ENCODE measurements at regions not wholly inside any gene's neighbourhood (a gene's known extent, or its start where the extent isn't known, plus 50 kb on each side); places are given as distances from the start of the nearest gene placed in this dataset.

DNA sequence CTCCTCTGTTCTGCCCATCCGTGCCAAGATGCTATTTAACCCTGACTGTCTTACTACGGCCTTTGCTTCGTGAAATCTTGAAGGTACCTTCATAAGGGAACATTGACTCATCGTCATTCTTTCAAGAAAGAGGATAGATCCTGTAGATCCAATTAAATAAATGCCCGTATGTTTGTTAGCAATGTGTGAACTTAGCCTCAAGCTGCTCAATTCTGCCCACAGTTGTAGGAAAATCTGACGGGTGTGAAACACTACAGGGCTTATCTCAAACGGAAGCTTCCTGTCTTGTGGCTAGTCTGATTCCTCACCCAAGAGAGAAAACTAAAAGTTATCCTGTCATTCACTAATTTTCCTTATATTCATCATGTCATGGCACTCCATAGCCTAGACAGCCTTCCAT lies 168.0 kb upstream of the TBX3 start:
- TF ChIP-seq YY1 (IDR thresholded peaks at IDR 0.05) (no peak), TAF1 (conservative IDR thresholded peaks at IDR 0.05) (no peak), JUND (IDR thresholded peaks at IDR 0.05) (no peak), GABPA (IDR thresholded peaks at IDR 0.05 in 1 of 2, conservative IDR thresholded peaks at IDR 0.05 in 1 of 2) (no peak), EGR1 (IDR thresholded peaks at IDR 0.05; ENCODE audit: low read depth in 2 of 2) (no peak), RAD21 (IDR thresholded peaks at IDR 0.05) (no peak), SP1 (IDR thresholded peaks at IDR 0.05) (no peak), FOXA2 (IDR thresholded peaks at IDR 0.05) (no peak)
- TF ChIP-seq, protein P1, sequence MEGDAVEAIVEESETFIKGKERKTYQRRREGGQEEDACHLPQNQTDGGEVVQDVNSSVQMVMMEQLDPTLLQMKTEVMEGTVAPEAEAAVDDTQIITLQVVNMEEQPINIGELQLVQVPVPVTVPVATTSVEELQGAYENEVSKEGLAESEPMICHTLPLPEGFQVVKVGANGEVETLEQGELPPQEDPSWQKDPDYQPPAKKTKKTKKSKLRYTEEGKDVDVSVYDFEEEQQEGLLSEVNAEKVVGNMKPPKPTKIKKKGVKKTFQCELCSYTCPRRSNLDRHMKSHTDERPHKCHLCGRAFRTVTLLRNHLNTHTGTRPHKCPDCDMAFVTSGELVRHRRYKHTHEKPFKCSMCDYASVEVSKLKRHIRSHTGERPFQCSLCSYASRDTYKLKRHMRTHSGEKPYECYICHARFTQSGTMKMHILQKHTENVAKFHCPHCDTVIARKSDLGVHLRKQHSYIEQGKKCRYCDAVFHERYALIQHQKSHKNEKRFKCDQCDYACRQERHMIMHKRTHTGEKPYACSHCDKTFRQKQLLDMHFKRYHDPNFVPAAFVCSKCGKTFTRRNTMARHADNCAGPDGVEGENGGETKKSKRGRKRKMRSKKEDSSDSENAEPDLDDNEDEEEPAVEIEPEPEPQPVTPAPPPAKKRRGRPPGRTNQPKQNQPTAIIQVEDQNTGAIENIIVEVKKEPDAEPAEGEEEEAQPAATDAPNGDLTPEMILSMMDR (IDR thresholded peaks at IDR 0.05; ENCODE audit: low read depth, low read length, missing input control), result no peak
- TF ChIP-seq, protein P2, sequence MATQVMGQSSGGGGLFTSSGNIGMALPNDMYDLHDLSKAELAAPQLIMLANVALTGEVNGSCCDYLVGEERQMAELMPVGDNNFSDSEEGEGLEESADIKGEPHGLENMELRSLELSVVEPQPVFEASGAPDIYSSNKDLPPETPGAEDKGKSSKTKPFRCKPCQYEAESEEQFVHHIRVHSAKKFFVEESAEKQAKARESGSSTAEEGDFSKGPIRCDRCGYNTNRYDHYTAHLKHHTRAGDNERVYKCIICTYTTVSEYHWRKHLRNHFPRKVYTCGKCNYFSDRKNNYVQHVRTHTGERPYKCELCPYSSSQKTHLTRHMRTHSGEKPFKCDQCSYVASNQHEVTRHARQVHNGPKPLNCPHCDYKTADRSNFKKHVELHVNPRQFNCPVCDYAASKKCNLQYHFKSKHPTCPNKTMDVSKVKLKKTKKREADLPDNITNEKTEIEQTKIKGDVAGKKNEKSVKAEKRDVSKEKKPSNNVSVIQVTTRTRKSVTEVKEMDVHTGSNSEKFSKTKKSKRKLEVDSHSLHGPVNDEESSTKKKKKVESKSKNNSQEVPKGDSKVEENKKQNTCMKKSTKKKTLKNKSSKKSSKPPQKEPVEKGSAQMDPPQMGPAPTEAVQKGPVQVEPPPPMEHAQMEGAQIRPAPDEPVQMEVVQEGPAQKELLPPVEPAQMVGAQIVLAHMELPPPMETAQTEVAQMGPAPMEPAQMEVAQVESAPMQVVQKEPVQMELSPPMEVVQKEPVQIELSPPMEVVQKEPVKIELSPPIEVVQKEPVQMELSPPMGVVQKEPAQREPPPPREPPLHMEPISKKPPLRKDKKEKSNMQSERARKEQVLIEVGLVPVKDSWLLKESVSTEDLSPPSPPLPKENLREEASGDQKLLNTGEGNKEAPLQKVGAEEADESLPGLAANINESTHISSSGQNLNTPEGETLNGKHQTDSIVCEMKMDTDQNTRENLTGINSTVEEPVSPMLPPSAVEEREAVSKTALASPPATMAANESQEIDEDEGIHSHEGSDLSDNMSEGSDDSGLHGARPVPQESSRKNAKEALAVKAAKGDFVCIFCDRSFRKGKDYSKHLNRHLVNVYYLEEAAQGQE (IDR thresholded peaks at IDR 0.05), result no peak
- TF ChIP-seq, protein P3, sequence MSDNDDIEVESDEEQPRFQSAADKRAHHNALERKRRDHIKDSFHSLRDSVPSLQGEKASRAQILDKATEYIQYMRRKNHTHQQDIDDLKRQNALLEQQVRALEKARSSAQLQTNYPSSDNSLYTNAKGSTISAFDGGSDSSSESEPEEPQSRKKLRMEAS (IDR thresholded peaks at IDR 0.05), result no peak
- TF ChIP-seq, protein P4, sequence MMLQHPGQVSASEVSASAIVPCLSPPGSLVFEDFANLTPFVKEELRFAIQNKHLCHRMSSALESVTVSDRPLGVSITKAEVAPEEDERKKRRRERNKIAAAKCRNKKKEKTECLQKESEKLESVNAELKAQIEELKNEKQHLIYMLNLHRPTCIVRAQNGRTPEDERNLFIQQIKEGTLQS (IDR thresholded peaks at IDR 0.05), result no peak
- TF ChIP-seq, protein P5, sequence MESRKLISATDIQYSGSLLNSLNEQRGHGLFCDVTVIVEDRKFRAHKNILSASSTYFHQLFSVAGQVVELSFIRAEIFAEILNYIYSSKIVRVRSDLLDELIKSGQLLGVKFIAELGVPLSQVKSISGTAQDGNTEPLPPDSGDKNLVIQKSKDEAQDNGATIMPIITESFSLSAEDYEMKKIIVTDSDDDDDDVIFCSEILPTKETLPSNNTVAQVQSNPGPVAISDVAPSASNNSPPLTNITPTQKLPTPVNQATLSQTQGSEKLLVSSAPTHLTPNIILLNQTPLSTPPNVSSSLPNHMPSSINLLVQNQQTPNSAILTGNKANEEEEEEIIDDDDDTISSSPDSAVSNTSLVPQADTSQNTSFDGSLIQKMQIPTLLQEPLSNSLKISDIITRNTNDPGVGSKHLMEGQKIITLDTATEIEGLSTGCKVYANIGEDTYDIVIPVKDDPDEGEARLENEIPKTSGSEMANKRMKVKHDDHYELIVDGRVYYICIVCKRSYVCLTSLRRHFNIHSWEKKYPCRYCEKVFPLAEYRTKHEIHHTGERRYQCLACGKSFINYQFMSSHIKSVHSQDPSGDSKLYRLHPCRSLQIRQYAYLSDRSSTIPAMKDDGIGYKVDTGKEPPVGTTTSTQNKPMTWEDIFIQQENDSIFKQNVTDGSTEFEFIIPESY (IDR thresholded peaks at IDR 0.05), result no peak

Measured in liver (tissue), 3 donors.